ENCODE measurements at regions not wholly inside any gene's neighbourhood (a gene's known extent, or its start where the extent isn't known, plus 50 kb on each side); places are given as distances from the start of the nearest gene placed in this dataset.

DNA sequence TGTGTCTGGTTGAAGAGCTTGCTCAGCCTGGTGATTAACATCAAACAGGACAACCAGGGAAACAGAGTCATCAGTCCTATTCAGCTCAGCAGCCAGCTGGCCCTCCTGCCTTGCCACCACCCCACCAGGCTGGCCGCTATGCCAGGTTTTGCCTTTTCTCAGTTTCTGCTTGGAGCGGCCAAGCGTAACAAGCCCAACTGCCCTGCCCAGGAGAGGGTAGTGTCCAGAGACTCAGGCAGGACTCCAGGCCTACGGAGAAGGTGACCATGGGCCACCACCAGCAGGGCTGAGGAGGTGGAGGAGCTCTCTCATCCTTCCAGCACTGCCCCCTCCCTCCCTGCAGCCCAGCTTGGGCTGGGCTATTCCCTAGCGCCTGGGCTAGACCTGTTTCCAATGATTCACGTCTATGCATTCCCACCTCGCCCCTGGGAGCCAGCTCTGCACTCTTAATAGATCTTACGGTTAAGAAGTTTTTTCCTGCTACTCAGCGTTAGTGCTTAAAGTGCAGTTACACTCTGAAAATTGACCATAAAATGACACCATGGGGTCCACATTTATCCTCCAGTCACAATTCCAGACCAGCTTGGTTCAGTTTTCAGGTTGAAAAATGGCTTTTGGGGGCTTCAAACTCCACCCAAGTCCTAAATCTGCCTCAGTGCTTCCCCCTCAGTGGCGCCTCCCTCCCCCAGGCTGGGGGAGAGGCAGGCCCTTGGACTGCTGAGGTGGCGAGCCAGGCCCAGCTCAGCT is 124.0 kb upstream of the PJA1 start:
- Histone ChIP-seq H3T11ph (ENCODE audit: low read length) (no peak overlapping the region), H4K20me1 (ENCODE audit: control insufficient read depth, insufficient read depth, insufficient read length) (no peaks in the 10 kb centered on the region), H3K18ac (ENCODE audit: insufficient read length, low read depth, low read length) (no peak overlapping the region), H3K79me1 (ENCODE audit: insufficient read depth, low read depth, low read length, poor library complexity, severe bottlenecking) (no peaks in the 10 kb centered on the region), H3K27ac (ENCODE audit: insufficient read length, low read depth, low read length) (no peak overlapping the region), H4K8ac (replicated peaks; ENCODE audit: insufficient read length, low read depth, low read length) (no peak overlapping the region), H3K56ac (ENCODE audit: insufficient read length, low read depth, low read length) (no peak overlapping the region), H4K91ac (ENCODE audit: insufficient read length, low read depth, low read length) (no peak overlapping the region), H2BK15ac (ENCODE audit: low read depth, low read length) (no peak overlapping the region), H3K4me1 (ENCODE audit: insufficient read depth, low read length) (no peaks in the 10 kb centered on the region), H2BK20ac (ENCODE audit: low read depth, low read length, poor library complexity, severe bottlenecking) (no peak overlapping the region), H3K9ac (ENCODE audit: extremely low read depth, insufficient read length, low read length) (no peak overlapping the region), H2AFZ (ENCODE audit: low read length) (no peak overlapping the region), H3K4me2 (ENCODE audit: insufficient read depth, insufficient read length, low read length) (no peak overlapping the region), H2BK120ac (ENCODE audit: low read depth, low read length, poor library complexity, severe bottlenecking) (no peak overlapping the region), H2AK5ac (ENCODE audit: insufficient read length, low read length) (no peak overlapping the region), H3K9me3 (ENCODE audit: control insufficient read depth, low read depth, low read length) (no peaks in the 10 kb centered on the region), H3K27me3 (ENCODE audit: insufficient read depth, low read length) (peaks cover 18% of the 10 kb centered on the region), H3K79me2 (ENCODE audit: insufficient read depth, low read length) (no peaks in the 10 kb centered on the region), H3K23me2 (ENCODE audit: insufficient read length, low read depth, low read length, poor library complexity, severe bottlenecking) (no peaks in the 10 kb centered on the region), H3K4ac (ENCODE audit: low read depth, low read length) (no peak overlapping the region), H2BK12ac (ENCODE audit: insufficient read length, low read depth, low read length) (no peak overlapping the region), H3K23ac (ENCODE audit: insufficient read length, low read depth, low read length) (no peak overlapping the region), H4K5ac (ENCODE audit: insufficient read length, low read depth, low read length) (no peak overlapping the region), H2BK5ac (ENCODE audit: insufficient read length, low read length) (no peak overlapping the region), H3K14ac (ENCODE audit: insufficient read depth, low read length) (no peak overlapping the region)
- H3K27me3 Mint-ChIP-seq (ENCODE audit: low read depth), result peaks cover 87% of the 10 kb centered on the region
- peaks cover 0 to 4% (median 0%) of the 10 kb centered on the region in 3 experiments; a peak in 4 of 7 replicates for H3K36me3 Mint-ChIP-seq (ENCODE audit: insufficient read depth in 1 of 3, low read depth in 3 of 3)
- DNase-seq, result no peak
- TF ChIP-seq, protein P1, sequence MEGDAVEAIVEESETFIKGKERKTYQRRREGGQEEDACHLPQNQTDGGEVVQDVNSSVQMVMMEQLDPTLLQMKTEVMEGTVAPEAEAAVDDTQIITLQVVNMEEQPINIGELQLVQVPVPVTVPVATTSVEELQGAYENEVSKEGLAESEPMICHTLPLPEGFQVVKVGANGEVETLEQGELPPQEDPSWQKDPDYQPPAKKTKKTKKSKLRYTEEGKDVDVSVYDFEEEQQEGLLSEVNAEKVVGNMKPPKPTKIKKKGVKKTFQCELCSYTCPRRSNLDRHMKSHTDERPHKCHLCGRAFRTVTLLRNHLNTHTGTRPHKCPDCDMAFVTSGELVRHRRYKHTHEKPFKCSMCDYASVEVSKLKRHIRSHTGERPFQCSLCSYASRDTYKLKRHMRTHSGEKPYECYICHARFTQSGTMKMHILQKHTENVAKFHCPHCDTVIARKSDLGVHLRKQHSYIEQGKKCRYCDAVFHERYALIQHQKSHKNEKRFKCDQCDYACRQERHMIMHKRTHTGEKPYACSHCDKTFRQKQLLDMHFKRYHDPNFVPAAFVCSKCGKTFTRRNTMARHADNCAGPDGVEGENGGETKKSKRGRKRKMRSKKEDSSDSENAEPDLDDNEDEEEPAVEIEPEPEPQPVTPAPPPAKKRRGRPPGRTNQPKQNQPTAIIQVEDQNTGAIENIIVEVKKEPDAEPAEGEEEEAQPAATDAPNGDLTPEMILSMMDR (conservative IDR thresholded peaks at IDR 0.05), result no peak
- no CpG with 5 or more reads among the region's 11 CpGs for WGBS (ENCODE audit: extremely low coverage, insufficient read length, low lambda C conversion rate)
- H3K4me3 Mint-ChIP-seq, result no peak overlapping the region
- H3K9me3 Mint-ChIP-seq, result peaks cover 80 to 82% of the 10 kb centered on the region in 2 experiments
- no peak overlapping the region for H3K27ac Mint-ChIP-seq
- H3K4me1 Mint-ChIP-seq, result peaks cover 4 to 20% of the 10 kb centered on the region in 2 experiments
